Nephron progenitor cell (in vitro differentiated cells): ENCODE measurements at regions not wholly inside any gene's neighbourhood (a gene's known extent, or its start where the extent isn't known, plus 50 kb on each side); places are given as distances from the start of the nearest gene placed in this dataset.
"Not testable (repeated sequence)": the region's sequence is repeated elsewhere in the genome, so short reads cannot be mapped to it uniquely, and the experiment has no call there.

Experiments used
- DNase-seq: peaks from one replicate; pipeline ENCODE4 v3.0.0; 2021
- H3K27ac Mint-ChIP-seq: 2 replicates; pipeline ENCODE4 v1.8.0; 2021; ENCODE audit warnings: mild to moderate bottlenecking, moderate library complexity, mixed read lengths
- H3K27me3 Mint-ChIP-seq: 2 replicates; pipeline ENCODE4 v1.8.0; 2021; ENCODE audit warnings: mild to moderate bottlenecking, low read depth, mixed read lengths; ENCODE audit not compliant: poor library complexity
- H3K36me3 Mint-ChIP-seq: 2 replicates; pipeline ENCODE4 v1.8.0; 2021; ENCODE audit warnings: low read depth, mixed read lengths
- H3K4me1 Mint-ChIP-seq: 2 replicates; pipeline ENCODE4 v1.8.0; 2021; ENCODE audit warnings: mixed read lengths
- H3K4me3 Mint-ChIP-seq: 2 replicates; pipeline ENCODE4 v1.8.0; 2021; ENCODE audit warnings: mild to moderate bottlenecking, moderate library complexity, mixed read lengths
- H3K9me3 Mint-ChIP-seq: 2 replicates; pipeline ENCODE4 v1.8.0; 2021; ENCODE audit warnings: mild to moderate bottlenecking, moderate library complexity, mixed read lengths
- CTCF ChIP-seq: fragments of 200-600 bp; sonication (generic); IDR thresholded peaks from 2 replicates; pipeline ENCODE4 v1.5.0; 2021; ENCODE audit warnings: antibody characterized with exemption

DNA sequence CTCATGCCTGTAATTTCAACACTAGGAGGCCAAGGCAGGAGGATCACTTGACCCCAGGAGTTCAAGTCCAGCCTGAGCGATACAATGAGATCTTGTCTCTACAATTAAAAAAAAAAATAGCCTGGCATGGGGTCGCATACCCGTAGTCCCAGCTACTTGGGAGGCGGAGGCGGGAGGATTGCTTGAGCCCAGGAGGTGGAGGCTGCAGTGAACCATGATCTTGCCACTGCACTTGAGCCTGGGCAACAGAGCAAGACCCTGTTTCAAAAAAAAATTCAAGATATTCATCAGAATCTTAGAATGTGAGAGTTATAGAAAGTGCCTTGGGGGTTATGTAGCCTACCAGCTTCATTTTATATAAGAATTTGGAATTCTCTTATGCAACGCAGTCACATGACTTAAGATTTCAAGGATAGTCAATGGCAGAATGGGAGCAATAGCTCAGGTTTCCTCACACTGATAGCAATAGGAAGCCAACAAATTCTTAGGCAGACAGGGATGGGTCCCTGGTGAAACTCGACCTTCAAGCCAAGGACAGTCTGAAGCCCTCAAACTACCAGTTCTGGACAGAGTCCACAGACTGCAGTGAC lies 462.5 kb downstream of the SETD4 start:
- no peak overlapping the region for H3K27ac Mint-ChIP-seq
- H3K4me1 Mint-ChIP-seq = no peaks in the 10 kb centered on the region
- DNase-seq = no peak
- H3K4me3 Mint-ChIP-seq = no peak overlapping the region
- H3K9me3 Mint-ChIP-seq = no peaks in the 10 kb centered on the region
- no peaks in the 10 kb centered on the region for H3K36me3 Mint-ChIP-seq
- H3K27me3 Mint-ChIP-seq = no peaks in the 10 kb centered on the region
- TF ChIP-seq CTCF = no peak

DNA sequence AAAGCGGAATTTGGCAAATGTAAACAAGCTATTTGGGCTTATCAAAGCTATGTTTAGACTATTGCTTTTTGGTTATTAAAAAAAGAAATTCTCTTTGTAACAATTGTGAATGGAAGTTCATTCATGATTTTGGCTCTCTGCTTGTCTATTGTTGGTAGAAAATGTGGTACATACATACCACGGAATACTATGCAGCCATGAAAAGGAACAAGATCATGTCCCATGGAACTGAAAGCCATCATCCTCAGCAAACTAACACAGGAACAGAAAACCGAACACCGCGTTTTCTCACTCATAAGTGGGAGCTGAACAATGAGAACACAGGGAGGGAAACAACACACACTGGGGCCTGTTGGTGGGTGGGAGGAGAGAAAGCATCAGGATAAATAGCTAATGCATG lies 465.4 kb downstream of the SETD4 start:
- Mint-ChIP-seq H3K27me3 (no peaks in the 10 kb centered on the region), H3K4me3 (no peak overlapping the region), H3K9me3 (peaks cover 5% of the 10 kb centered on the region), H3K36me3 (no peaks in the 10 kb centered on the region), H3K27ac (no peak overlapping the region), H3K4me1 (no peaks in the 10 kb centered on the region)
- no peak for TF ChIP-seq CTCF
- DNase-seq = no peak

DNA sequence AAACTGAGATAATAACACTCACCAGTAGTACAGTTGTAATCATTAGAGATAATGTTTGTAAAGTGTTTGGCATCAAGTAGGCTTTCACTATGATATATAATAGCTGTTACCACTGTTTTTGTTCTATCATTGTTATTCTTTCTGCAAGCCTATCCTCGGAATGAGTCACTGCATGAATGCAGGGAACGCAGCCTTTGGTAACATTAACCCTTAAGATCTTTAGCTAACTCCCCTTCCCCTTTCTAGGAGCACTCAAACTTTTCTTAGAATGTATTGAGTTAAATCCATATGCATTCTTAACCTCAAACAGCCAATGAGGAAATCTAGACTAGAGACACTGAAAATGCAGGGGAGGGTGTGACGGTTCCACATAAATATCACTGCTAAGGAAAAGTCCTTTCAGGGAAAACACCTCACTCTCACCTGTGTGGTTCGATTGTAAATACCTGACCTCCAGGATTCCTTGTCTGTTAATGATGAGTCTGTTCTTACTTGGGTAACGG lies 467.3 kb downstream of the SETD4 start:
- no peak overlapping the region for H3K4me3 Mint-ChIP-seq
- peaks cover 11% of the 10 kb centered on the region for H3K9me3 Mint-ChIP-seq
- no peak for DNase-seq
- no peak for TF ChIP-seq CTCF
- H3K27me3 Mint-ChIP-seq = peaks cover under 1% of the 10 kb centered on the region
- H3K27ac Mint-ChIP-seq = no peak overlapping the region
- H3K4me1 Mint-ChIP-seq = no peaks in the 10 kb centered on the region
- H3K36me3 Mint-ChIP-seq = no peaks in the 10 kb centered on the region

DNA sequence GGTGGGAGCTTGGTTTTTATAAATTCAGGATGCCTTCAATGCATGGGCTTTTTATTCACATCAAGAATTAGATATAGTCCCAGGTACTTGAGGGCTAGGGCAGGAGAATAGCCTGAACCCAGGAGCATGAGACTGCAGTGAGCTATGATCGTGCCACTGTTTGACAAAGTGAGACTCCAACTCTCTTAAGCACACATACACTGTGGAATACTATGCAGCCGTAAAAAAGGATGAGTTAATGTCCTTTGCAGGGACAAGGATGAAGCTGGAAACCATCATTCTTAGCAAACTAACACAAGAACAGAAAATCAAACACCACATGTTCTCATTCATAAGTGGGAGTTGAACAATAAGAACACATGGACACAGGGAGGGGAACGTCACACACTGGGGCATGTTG lies 470.0 kb downstream of the SETD4 start:
- H3K27ac Mint-ChIP-seq, H3K36me3 Mint-ChIP-seq: not testable (repeated sequence)

GRCh38 chr21:35587841-35588380 lies 472.4 kb downstream of the SETD4 start:
- Mint-ChIP-seq H3K9me3 (peaks cover 11% of the 10 kb centered on the region), H3K36me3 (no peaks in the 10 kb centered on the region), H3K4me3 (no peak overlapping the region), H3K27ac (no peak overlapping the region), H3K4me1 (no peaks in the 10 kb centered on the region), H3K27me3 (peaks cover 2% of the 10 kb centered on the region)
- DNase-seq = no peak
- no peak for TF ChIP-seq CTCF

More for the DNA sequence above, 470.0 kb downstream of the SETD4 start:
- not testable (repeated sequence) for H3K4me3 Mint-ChIP-seq, H3K4me1 Mint-ChIP-seq, DNase-seq, H3K27me3 Mint-ChIP-seq
- H3K9me3 Mint-ChIP-seq = peaks cover 11% of the 10 kb centered on the region

DNA sequence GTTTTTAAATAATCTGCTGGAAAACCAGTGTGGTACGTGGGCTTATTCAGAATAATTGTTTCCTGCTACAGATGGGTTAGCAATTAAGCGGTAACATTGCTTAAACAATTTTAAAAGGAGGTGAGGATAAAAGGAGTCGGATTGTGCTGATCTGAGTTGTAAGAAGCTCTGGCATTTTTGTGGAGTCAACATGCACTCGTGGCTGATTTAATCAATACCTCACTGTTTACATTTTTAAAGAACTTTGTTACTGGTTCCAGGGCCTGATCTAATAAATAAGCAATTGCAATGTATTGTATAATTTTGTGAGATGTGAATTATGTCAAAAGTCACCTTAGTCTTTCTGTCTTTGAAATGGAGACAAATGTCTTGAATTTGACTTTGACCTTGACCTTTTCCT lies 474.0 kb downstream of the SETD4 start:
- Mint-ChIP-seq H3K9me3 (peaks cover 11% of the 10 kb centered on the region), H3K4me1 (no peaks in the 10 kb centered on the region), H3K27ac (no peak overlapping the region), H3K36me3 (no peaks in the 10 kb centered on the region), H3K27me3 (peaks cover 2% of the 10 kb centered on the region), H3K4me3 (no peak overlapping the region)
- DNase-seq = no peak
- TF ChIP-seq CTCF = no peak
